HG03103 (cell line): ENCODE measurements at regions not wholly inside any gene's neighbourhood (a gene's known extent, or its start where the extent isn't known, plus 50 kb on each side); places are given as distances from the start of the nearest gene placed in this dataset.
"Not testable (repeated sequence)": the region's sequence is repeated elsewhere in the genome, so short reads cannot be mapped to it uniquely, and the experiment has no call there.

Source experiments
- ATAC-seq: cut with Tn5 transposase; IDR thresholded peaks from one replicate; pipeline ENCODE4 v1.9.1; 2021; ENCODE audit warnings: low read depth; ENCODE audit not compliant: unreplicated experiment

- no peak for ATAC-seq
These were observed 157.7 kb downstream of the GJA1 start for GRCh38 chr6:121593011-121593641.

DNA sequence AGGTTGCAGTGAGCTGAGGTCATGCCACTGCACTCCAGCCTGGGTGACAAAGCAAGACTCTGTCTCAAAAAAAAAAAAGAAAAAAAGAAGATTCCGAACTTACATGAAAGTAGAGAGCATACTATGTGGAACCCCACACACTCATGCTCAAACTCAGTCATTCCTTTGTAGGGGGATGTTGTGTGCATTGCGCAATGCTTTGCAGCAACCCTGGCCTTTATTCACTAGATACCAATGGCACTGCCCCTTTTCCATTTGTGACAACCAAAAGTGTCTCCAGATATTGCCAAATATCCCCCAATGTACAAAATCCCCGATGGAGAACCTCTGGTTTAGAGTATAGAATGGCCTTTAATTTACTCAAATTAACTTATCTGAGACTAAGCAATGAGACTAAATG lies 158.6 kb downstream of the GJA1 start:
- no peak for ATAC-seq

DNA sequence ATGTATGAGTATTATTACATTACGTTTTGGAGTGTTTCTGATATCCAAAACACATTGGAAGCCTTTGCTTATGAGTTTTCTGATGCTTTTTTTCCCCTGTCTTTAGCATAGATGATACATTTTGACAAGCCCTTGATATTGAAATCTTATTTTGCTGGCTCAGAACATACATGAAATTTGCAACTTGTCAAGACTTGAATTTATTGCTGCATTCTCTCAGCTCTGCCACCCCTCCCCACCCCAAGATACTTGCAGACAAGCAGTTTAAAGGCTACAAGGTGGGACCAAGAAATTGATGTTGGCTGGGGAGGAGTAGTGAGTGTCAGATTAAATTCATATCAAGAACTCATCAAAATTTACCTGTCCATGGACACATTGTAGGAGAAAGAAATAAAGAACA lies 160.2 kb downstream of the GJA1 start:
- ATAC-seq: no peak

GRCh38 chr6:121596441-121596840 lies 161.0 kb downstream of the GJA1 start:
- ATAC-seq: no peak

DNA sequence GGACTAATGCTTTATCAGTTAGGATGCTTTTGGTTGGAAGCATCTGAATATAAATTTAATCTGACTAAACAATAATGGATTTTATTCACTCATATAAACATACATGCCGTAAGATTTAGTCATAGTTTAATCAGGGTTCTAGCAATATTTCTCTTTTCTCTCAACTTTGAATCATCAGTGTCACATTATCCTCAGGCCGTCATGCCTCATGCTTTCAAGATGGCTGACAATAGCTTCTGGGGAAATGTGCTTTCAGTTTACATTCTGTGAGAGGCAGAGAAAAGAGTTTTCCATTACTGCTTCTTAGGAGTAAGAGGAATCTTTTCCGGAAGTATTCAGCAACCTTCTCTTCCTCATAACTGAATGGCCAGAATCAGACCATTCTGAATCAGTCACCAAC lies 162.2 kb downstream of the GJA1 start:
- no peak for ATAC-seq

DNA sequence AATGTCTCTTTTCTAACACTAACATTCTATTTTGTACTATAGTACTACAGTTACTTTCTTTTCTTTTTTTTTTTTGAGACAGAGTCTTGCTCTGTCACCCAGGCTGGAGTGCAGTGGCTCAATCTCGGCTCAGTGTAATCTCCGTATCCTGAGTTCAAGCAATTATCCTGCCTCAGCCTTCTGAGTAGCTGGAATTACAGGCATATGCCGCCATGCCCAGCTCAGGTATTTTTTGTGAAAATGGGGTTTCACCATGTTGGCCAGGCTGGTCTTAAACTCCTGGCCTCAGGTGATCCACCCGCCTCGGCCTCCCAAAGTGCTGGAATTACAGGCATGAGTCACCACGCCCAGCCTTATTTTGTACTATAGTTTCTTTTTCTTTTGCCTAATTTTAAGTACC lies 163.9 kb downstream of the GJA1 start:
- not testable (repeated sequence) for ATAC-seq

DNA sequence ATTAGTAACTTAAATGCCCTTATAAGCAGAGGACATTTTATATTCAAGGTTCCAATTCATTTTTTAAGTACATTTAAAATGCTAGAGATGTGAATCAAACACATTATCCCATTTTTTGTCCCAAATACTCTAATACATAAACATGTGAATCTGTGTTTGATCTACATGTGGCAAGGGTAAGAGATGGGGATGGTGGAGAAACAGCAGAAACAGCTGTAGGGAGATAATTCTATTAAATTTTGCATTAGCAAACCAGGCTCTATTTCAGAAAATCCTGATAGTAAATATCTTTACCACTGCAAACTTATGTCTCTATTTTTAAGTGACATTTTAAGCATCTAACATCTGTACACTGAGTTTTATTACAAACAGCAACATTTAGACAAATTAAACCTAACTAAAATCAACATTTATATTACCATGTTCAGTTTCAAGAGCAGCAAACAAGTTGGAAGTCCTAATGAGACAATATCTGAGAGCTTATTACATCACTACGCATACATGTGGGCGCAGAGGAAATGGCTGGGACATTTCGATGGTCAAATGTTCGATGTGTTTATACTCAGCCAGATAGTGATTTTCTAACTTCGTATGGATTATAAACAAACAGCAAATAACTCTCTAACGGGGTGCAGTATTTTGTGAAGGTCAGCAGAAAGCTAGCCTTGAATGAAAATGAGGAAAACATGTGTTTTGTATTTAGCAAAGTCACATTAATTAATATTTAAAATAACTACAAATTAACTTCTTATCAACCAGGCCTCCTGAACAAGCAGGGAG lies 165.1 kb downstream of the GJA1 start:
- no peak for ATAC-seq

GRCh38 chr6:121603486-121603885 lies 168.0 kb downstream of the GJA1 start:
- no peak for ATAC-seq

- ATAC-seq: no peak
These were observed 172.3 kb downstream of the GJA1 start for GRCh38 chr6:121607721-121608120.

DNA sequence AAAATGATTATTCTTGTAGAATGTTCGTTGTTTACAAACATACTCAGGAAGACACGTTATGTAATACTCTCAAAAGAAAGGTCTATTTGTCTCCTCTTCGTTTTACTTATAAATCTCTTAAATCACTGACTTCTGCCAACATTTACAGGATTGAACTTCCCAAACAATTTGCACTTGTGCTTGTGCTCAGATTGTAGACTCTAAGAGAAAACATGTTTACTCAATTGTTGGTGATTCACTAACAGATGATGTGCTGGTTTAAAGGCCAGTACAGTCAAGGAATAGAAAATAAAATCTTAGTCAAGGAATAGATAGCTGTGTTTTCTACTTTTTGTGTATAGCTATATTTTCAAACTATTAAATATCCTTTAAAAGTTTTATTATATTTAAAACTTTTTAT lies 172.8 kb downstream of the GJA1 start:
- no peak for ATAC-seq

- ATAC-seq: no peak
These were observed 173.8 kb downstream of the GJA1 start for GRCh38 chr6:121609281-121609680.

DNA sequence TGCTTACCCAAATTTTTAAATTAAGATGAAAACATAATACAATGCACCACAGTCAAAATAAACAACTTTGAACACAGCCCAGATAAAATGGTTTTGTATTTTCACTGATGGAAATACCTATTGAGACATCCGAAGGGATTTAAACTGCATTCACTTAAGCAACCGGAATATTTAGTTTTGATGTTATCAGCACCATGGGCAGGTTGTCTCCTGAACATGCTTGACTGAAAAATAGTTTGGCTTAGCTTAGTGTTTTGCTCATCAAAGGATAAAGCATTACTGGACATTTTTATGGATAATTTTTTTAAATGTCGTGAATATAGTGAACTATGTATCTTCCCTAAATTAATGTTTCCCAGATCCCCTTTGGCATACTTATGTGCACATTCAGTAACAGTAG lies 177.5 kb downstream of the GJA1 start:
- no peak for ATAC-seq

DNA sequence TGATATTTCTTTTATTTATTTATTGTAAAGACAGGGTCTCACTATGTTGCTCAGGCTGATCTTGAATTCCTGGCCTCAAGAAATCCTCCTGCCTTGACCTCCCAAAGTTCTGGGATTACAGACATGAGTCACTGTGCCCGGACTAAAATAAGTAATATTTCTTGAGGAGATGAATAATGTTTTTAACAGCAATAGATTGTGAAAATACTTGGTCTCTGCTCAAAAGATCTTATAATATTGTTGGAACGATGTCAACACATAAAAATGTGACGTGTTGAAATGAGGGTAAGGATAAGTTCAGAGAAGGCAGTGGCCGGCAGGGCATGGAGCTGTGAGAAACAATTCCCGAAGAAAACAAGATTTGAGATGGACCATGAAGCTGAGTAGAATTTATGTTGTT lies 178.7 kb downstream of the GJA1 start:
- ATAC-seq: no peak

GRCh38 chr6:121615493-121615892 lies 180.0 kb downstream of the GJA1 start:
- ATAC-seq: no peak

DNA sequence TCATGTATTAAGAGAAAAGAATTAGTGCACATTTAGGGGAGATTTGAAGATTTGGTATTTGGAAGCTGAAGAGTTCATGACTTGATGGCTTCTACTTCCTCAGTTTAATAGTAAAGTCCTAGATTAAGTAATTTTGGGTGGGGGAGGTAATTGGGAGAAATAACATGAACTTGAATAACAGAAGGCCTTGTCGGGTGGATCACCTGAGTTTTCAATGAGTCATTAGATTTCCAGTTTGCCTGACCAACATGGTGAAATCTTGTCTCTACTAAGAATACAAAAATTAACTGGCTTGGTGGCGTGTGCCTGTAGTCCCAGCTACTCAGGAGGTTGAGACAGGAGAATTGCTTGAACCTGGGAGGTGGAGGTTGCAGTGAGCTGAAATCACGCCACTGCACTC lies 181.0 kb downstream of the GJA1 start:
- no peak for ATAC-seq

- no peak for ATAC-seq
These were observed 181.9 kb downstream of the GJA1 start for GRCh38 chr6:121617388-121617787.

DNA sequence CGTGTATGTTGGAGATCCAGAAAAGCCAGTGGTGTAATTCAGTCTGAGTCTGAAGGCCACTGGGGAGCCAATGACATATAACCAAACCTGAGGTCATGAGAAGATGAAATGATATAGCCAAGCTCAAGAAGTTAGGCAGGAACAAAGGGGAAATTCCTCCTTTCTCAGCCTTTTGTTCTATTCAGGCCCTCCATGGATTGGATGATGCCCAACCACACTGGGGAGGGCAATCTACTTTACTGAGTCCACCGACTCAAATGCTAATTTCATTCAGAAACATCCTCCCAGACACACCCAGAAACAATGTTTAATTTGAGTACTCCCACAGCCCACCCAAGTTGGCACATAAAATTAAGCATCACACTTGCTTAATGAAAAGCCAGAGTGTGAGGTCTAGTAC lies 183.6 kb downstream of the GJA1 start:
- ATAC-seq: no peak

DNA sequence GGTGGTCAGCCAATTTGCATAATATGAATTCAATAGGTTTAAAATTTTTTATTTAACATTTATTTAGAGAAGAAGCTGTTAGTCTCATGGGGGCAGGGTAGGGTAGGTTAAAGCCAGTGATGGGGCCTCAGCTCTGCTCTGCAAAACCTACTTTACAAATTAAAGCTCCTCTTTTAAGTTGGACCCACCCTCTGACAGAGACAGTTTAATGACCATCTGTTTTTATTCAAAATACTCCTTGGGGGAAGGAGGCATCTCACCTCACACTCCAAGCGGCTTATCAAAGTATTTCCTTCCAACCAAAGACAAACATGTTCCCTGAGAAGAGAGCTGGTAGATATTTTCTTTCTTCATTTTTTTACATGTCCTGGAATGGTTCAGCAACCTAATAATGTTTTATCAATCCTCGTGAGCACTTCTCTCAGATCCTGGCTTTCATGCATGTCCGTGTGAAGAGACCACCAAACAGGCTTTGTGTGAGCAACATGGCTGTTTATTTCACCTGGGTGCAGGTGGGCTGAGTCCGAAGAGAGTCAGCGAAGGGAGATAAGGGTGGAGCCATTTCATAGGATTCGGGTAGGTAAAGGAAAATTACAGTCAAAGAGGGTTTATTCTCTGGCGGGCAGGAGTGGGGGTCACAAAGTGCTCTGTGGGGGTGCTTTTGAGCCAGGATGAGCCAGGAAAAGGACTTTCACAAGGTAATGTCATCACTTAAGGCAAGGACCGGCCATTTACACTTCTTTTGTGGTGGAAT lies 184.7 kb downstream of the GJA1 start:
- no peak for ATAC-seq

DNA sequence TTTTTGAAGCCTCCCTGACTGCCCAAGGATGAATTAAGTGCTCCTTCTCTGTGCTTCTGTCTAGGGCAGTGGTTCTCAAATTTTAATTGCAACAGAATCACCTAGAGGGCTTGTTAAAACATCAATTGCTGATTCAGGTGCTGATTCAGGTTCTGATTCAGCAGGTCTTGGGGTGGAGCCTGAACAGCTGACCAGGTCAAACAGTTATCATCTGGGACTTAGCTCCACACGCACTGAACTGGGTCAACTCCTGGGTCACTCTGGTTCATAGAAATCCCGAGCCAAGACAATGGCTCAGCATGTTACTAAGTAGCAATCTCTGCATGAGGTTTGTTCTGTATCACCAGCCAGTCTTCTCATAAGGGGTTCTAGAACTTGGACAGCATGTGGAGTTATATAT lies 192.3 kb downstream of the GJA1 start:
- no peak for ATAC-seq

DNA sequence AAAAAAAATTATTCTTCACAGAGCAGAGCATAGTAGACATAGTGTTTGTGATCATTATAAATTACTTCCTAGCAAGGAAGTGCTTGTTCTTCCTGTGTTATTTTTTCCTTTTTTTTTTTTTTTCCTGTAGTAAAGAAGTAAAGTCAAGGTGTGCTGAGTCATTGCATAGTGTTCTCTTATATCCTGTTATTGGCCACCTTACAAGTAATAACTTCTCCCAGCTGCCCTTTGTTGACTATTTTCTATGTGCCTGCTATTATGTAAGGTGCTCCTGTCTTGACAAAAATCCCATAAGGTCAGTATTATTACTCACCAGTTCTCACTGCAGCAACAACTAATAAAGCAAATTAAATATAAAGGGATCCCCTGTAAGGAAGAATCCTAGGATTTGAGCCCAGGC lies 195.3 kb downstream of the GJA1 start:
- ATAC-seq: no peak

DNA sequence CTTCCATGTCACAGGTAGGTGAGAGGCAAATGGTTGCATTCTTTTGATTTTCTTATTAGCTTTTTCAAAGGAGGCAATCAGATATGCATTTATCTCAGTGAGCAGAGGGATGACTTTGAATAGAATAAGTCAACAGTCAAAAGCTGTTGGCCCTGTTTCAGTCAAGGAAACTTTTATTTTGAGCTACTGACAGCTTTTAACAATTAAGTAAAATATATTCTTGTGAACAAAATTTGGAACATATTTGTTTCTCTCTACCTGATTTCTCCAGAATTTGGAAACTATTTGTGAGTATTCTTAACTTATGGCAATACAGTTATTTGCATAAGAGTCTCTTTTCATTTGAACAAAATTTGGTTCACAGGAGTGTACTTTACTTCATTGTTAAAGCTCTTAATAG lies 196.3 kb downstream of the GJA1 start:
- not testable (repeated sequence) for ATAC-seq

GRCh38 chr6:121633309-121633708 lies 197.9 kb downstream of the GJA1 start:
- no peak for ATAC-seq
